Caco-2 (cell line): ENCODE measurements at regions not wholly inside any gene's neighbourhood (a gene's known extent, or its start where the extent isn't known, plus 50 kb on each side); places are given as distances from the start of the nearest gene placed in this dataset.

Experiments
- BruUV-seq: library from RNA; stranded (reverse); fragments of 400-500 nt; replicated peaks from 2 replicates; lab custom pipeline; 2021; lab: Mats Ljungman, UMichigan
- CTCF ChIA-PET: fragments of 300-600 bp; sonication (Branson Sonifier 250); formaldehyde crosslinking; loops from one replicate; lab custom pipeline; 2022; ENCODE audit warnings: antibody characterized with exemption; lab: Charles Lee
- POLR2A ChIA-PET: fragments of 300-600 bp; sonication (Branson Sonifier 250); formaldehyde crosslinking; loops from one replicate; lab custom pipeline; 2022; ENCODE audit warnings: antibody characterized with exemption; lab: Charles Lee
- DNase-seq, 2 experiments: peaks; one replicate each; pipeline versions ENCODE4 v3.0.0 to v3.0.0-alpha.2; 2020 to 2022
- H3K27me3 ChIP-seq: replicated peaks from 2 replicates; pipeline ENCODE4 v1.6.0; 2011; ENCODE audit warnings: low read length; ENCODE audit not compliant: control insufficient read depth, insufficient read depth
- H3K36me3 ChIP-seq: 2 replicates; pipeline ENCODE4 v1.5.1; 2011; ENCODE audit warnings: low read length; ENCODE audit not compliant: control insufficient read depth, insufficient read depth
- H3K4me1 ChIP-seq: fragments of 250-450 bp; sonication (Bioruptor Pico); 2 replicates; pipeline ENCODE4 v1.5.1; 2020; ENCODE audit warnings: mild to moderate bottlenecking
- H3K4me3 ChIP-seq: 2 replicates; pipeline ENCODE4 v1.5.1; 2011; ENCODE audit warnings: low read depth, mild to moderate bottlenecking, control low read depth, low read length
- H3K9me3 ChIP-seq: fragments of 250-450 bp; sonication (Bioruptor Pico); 2 replicates; pipeline ENCODE4 v1.5.1; 2020; ENCODE audit warnings: mild to moderate bottlenecking, moderate library complexity
- H3K27ac Mint-ChIP-seq: one replicate; pipeline ENCODE4 v1.8.0; 2022; ENCODE audit warnings: mixed read lengths; ENCODE audit not compliant: unreplicated experiment
- H3K27me3 Mint-ChIP-seq: one replicate; pipeline ENCODE4 v1.8.0; 2022; ENCODE audit warnings: mixed read lengths; ENCODE audit not compliant: insufficient read depth, unreplicated experiment
- H3K36me3 Mint-ChIP-seq: one replicate; pipeline ENCODE4 v1.8.0; 2022; ENCODE audit warnings: mild to moderate bottlenecking, mixed read lengths; ENCODE audit not compliant: insufficient read depth, unreplicated experiment
- H3K4me1 Mint-ChIP-seq: one replicate; pipeline ENCODE4 v1.8.0; 2022; ENCODE audit warnings: low read depth, mixed read lengths; ENCODE audit not compliant: unreplicated experiment
- H3K4me3 Mint-ChIP-seq: one replicate; pipeline ENCODE4 v1.8.0; 2022; ENCODE audit warnings: mild to moderate bottlenecking, moderate library complexity, mixed read lengths; ENCODE audit not compliant: unreplicated experiment
- H3K9me3 Mint-ChIP-seq: one replicate; pipeline ENCODE4 v1.8.0; 2022; ENCODE audit warnings: mixed read lengths; ENCODE audit not compliant: unreplicated experiment
- intact Hi-C: fragments of 100-400 bp; cut with micrococcal nuclease; formaldehyde crosslinking; loops from one replicate; pipeline ENCODE4 v1.10.0; 2022; ENCODE audit not compliant: unreplicated experiment
- TF ChIP-seq, protein P1 (sequence below), 2 experiments: fragments of 200-600 bp in 1 of 2; IDR thresholded peaks; 1 replicate in 1 of 2; 2 replicates in 1 of 2; pipeline versions ENCODE4 v1.5.1 to v1.8.0; 2011 to 2022; ENCODE audit warnings: antibody characterized with exemption in 1 of 2, control low read depth in 1 of 2, inconsistent platforms in 1 of 2, low read depth in 1 of 2, low read length in 1 of 2, mild to moderate bottlenecking in 1 of 2, moderate library complexity in 1 of 2; ENCODE audit not compliant: insufficient read depth in 1 of 2, severe bottlenecking in 1 of 2, unreplicated experiment in 1 of 2

DNA sequence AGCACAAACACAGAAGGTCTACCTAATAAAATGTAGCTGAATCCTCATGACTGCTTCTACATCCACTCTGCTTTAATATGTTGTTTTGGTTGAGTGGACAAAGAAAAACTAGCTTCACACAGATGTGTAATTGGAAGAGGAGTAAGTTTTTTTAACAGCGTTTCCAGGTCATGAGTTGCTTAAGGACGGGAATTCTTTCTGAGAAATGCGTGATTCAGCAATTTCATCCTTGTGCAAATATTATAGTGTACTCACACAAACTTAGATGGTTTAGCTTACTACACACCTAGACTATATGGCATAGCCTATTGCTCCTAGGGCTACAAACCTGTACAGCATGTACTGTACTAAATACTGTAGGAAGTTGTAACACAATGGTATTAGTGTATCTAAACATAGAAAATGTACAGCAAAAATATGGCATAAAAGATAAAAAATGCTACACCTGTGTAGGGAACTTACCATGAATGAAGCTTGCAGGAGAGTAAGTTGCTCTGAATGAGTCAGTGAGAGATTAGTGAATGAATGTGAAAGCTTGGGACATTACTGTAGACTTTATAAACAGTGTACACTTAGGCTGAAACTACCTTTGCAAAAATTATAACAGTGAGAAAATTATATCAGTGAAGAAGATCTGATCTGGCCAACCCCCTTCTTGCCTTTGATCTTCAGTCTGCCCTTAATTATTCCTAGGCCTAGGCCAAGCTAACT is 70.8 kb upstream of the IL15 start:
- ChIA-PET CTCF (no interaction called here), POLR2A (no interaction called here)
- Mint-ChIP-seq H3K36me3 (no peaks in the 10 kb centered on the region), H3K27ac (no peak overlapping the region), H3K4me3 (no peak overlapping the region), H3K9me3 (no peaks in the 10 kb centered on the region), H3K4me1 (peaks cover 6% of the 10 kb centered on the region), H3K27me3 (no peaks in the 10 kb centered on the region)
- DNase-seq, result no peak
- BruUV-seq, result no TSS peak
- Histone ChIP-seq H3K4me3 (no peak overlapping the region), H3K9me3 (no peaks in the 10 kb centered on the region), H3K27me3 (no peaks in the 10 kb centered on the region), H3K4me1 (no peaks in the 10 kb centered on the region), H3K36me3 (no peaks in the 10 kb centered on the region)
- intact Hi-C loops, result no loop called here
- TF ChIP-seq, protein P1, sequence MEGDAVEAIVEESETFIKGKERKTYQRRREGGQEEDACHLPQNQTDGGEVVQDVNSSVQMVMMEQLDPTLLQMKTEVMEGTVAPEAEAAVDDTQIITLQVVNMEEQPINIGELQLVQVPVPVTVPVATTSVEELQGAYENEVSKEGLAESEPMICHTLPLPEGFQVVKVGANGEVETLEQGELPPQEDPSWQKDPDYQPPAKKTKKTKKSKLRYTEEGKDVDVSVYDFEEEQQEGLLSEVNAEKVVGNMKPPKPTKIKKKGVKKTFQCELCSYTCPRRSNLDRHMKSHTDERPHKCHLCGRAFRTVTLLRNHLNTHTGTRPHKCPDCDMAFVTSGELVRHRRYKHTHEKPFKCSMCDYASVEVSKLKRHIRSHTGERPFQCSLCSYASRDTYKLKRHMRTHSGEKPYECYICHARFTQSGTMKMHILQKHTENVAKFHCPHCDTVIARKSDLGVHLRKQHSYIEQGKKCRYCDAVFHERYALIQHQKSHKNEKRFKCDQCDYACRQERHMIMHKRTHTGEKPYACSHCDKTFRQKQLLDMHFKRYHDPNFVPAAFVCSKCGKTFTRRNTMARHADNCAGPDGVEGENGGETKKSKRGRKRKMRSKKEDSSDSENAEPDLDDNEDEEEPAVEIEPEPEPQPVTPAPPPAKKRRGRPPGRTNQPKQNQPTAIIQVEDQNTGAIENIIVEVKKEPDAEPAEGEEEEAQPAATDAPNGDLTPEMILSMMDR (IDR thresholded peaks at IDR 0.05; ENCODE audit: insufficient read depth in 1 of 2, low read depth in 1 of 2, low read length in 1 of 2, severe bottlenecking in 1 of 2, unreplicated experiment in 1 of 2), result no peak

DNA sequence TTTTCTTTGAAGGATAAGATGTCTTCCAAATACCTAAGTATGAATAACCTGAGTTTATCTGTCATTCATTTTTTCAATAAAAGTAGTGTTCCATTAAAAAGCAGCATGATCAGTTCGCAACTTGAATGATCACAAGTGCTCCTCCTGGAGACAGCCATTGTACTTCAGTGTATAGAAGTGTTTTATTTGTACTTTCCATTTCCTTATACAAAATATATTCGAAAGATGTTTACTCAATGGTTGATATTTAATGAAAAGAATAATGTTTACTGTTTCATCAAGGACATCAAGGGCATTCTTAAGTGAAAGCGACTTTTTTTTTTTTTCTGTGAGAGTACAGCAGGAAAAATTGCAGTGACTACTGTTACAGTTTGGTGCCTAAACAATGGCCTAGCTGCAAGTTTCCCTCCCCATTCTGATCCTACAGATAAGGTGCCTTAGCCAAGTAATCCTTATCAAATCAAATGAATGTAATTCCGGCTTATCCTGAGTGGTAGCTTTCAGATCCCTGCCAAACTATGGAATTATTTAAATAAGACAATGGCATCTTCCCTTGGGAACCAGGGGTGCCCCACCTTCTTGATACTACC is 69.0 kb upstream of the IL15 start:
- DNase-seq, result no peak
- intact Hi-C loops, result no loop called here
- Histone ChIP-seq H3K9me3 (no peaks in the 10 kb centered on the region), H3K4me1 (no peaks in the 10 kb centered on the region), H3K36me3 (no peaks in the 10 kb centered on the region), H3K27me3 (no peaks in the 10 kb centered on the region), H3K4me3 (no peak overlapping the region)
- H3K9me3 Mint-ChIP-seq, result no peaks in the 10 kb centered on the region
- no TSS peak for BruUV-seq
- TF ChIP-seq, protein P1 (IDR thresholded peaks at IDR 0.05; ENCODE audit: insufficient read depth in 1 of 2, low read depth in 1 of 2, low read length in 1 of 2, severe bottlenecking in 1 of 2, unreplicated experiment in 1 of 2), result no peak
- H3K27ac Mint-ChIP-seq, result no peak overlapping the region
- peaks cover 6% of the 10 kb centered on the region for H3K4me1 Mint-ChIP-seq
- H3K27me3 Mint-ChIP-seq, result no peaks in the 10 kb centered on the region
- CTCF ChIA-PET, result no interaction called here
- no peak overlapping the region for H3K4me3 Mint-ChIP-seq
- POLR2A ChIA-PET, result no interaction called here
- H3K36me3 Mint-ChIP-seq, result no peaks in the 10 kb centered on the region

DNA sequence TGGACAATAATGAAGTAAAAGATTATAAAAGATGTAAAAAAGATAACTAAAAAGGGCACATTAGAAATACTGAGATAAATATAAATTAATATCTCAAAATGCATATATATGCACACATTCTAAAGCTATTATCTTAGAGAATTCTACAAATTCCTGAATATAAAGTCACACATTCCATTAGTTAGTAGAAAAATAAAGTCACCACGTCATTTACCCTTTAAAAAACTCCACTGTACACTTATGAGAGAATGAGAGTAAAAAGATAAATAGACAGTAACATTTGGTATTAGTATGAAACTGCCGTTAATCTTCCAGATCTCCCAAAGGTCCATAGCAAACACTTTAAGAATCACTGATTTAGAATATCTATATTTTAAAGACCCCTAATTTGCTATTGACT is 67.2 kb upstream of the IL15 start:
- H3K36me3 ChIP-seq, result no peaks in the 10 kb centered on the region
- H3K4me1 Mint-ChIP-seq, result peaks cover 6% of the 10 kb centered on the region
- no peak overlapping the region for H3K27ac Mint-ChIP-seq
- H3K27me3 Mint-ChIP-seq, result no peaks in the 10 kb centered on the region
- TF ChIP-seq, protein P1 (IDR thresholded peaks at IDR 0.05; ENCODE audit: insufficient read depth in 1 of 2, low read depth in 1 of 2, low read length in 1 of 2, severe bottlenecking in 1 of 2, unreplicated experiment in 1 of 2), result no peak
- H3K4me1 ChIP-seq, result no peaks in the 10 kb centered on the region
- CTCF ChIA-PET, result no interaction called here
- POLR2A ChIA-PET, result no interaction called here
- H3K27me3 ChIP-seq, result no peaks in the 10 kb centered on the region
- H3K9me3 Mint-ChIP-seq, result no peaks in the 10 kb centered on the region
- no peak for DNase-seq
- no peak overlapping the region for H3K4me3 Mint-ChIP-seq
- no TSS peak for BruUV-seq
- no peaks in the 10 kb centered on the region for H3K9me3 ChIP-seq
- H3K36me3 Mint-ChIP-seq, result no peaks in the 10 kb centered on the region
- H3K4me3 ChIP-seq, result no peak overlapping the region
- intact Hi-C loops, result no loop called here
